SK-N-MC (cell line): ENCODE measurements at regions not wholly inside any gene's neighbourhood (a gene's known extent, or its start where the extent isn't known, plus 50 kb on each side); places are given as distances from the start of the nearest gene placed in this dataset.

Source experiments
- EZH2 ChIP-seq: fragments of 200-600 bp; sonication (generic); IDR thresholded peaks from one replicate; pipeline ENCODE4 v1.6.1; 2017; ENCODE audit warnings: antibody characterized with exemption
- FOXP2 ChIP-seq: optimal IDR thresholded peaks from 2 replicates; pipeline ENCODE3; 2011; ENCODE audit warnings: mild to moderate bottlenecking, moderate library complexity; ENCODE audit not compliant: insufficient read depth; ENCODE audit errors: extremely low read length, control extremely low read depth

GRCh38 chr2:100753444-100753843 is 66.5 kb upstream of the NPAS2 start:
- TF ChIP-seq FOXP2 (no peak), EZH2 (no peak)
